Activated naive CD8-positive, alpha-beta T cell treated with anti-CD3 and anti-CD28 coated beads for 36 hours (primary cell): ENCODE measurements at regions not wholly inside any gene's neighbourhood (a gene's known extent, or its start where the extent isn't known, plus 50 kb on each side); places are given as distances from the start of the nearest gene placed in this dataset.

Experiments used
- DNase-seq: peaks from one replicate; pipeline ENCODE4 v3.0.0; 2021
- H3K27ac Mint-ChIP-seq: one replicate; pipeline ENCODE4 v1.8.0; 2022; ENCODE audit warnings: mild to moderate bottlenecking, moderate library complexity, mixed read lengths
- H3K27me3 Mint-ChIP-seq: one replicate; pipeline ENCODE4 v1.8.0; 2022; ENCODE audit warnings: mild to moderate bottlenecking, mixed read lengths
- H3K36me3 Mint-ChIP-seq: one replicate; pipeline ENCODE4 v1.8.0; 2021; ENCODE audit warnings: mild to moderate bottlenecking, mixed read lengths
- H3K4me1 Mint-ChIP-seq: one replicate; pipeline ENCODE4 v1.8.0; 2021; ENCODE audit warnings: mixed read lengths
- H3K4me3 Mint-ChIP-seq: one replicate; pipeline ENCODE4 v1.8.0; 2022; ENCODE audit warnings: mild to moderate bottlenecking, moderate library complexity, mixed read lengths
- H3K9me3 Mint-ChIP-seq: one replicate; pipeline ENCODE4 v1.8.0; 2022; ENCODE audit warnings: mixed read lengths

- no peak for DNase-seq
- Mint-ChIP-seq H3K27ac (no peak overlapping the region), H3K9me3 (no peaks in the 10 kb centered on the region), H3K36me3 (no peaks in the 10 kb centered on the region), H3K27me3 (no peaks in the 10 kb centered on the region), H3K4me1 (no peaks in the 10 kb centered on the region), H3K4me3 (no peak overlapping the region)
Measured at GRCh38 chr10:29838539-29838938, 203.8 kb upstream of the SVIL start.

DNA sequence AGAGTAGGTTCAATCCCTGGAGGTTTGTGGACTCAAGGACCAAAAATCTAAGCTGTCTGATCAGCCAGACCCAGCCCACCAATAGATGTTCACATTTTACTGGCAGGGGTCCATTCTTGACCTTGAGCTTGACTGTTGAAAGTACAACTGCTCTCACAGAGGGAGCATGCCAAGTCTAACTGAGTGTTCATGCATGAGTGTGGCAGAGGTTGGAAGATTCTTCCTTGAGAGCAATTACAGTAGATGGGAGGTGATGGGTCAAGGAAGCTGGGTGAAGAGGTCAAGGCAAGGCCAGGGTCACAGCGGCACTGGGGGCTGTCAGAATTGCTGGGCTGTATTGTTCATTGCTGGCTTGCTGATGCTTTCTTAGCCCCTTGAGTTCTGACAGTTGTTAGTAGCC, 202.8 kb upstream of the SVIL start:
- no peak for DNase-seq
- Mint-ChIP-seq H3K27ac (no peak overlapping the region), H3K27me3 (no peaks in the 10 kb centered on the region), H3K36me3 (no peaks in the 10 kb centered on the region), H3K9me3 (no peaks in the 10 kb centered on the region), H3K4me1 (no peaks in the 10 kb centered on the region), H3K4me3 (no peak overlapping the region)

DNA sequence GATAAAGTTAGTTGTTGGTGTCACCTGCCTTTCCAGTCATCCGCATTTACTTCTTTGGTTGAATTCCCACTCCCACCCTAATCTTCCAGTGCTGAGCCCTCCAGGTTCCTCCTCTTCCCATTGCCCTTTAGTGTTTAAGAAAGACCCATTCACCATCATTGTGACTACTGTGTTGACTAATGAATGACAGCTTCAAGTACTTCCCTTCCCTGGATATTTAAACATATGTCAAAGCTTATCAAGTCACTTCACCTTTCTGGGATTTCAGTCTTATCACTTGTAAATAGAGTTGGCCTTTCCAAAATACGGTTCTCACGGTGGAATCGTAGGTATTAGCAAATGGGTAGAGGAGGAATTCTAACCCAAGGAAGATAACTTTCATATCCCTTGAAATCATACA, 201.6 kb upstream of the SVIL start:
- Mint-ChIP-seq H3K27ac (no peak overlapping the region), H3K27me3 (no peaks in the 10 kb centered on the region), H3K4me3 (no peak overlapping the region), H3K4me1 (no peaks in the 10 kb centered on the region), H3K9me3 (no peaks in the 10 kb centered on the region), H3K36me3 (no peaks in the 10 kb centered on the region)
- DNase-seq: no peak

- no peaks in the 10 kb centered on the region for H3K36me3 Mint-ChIP-seq
- H3K9me3 Mint-ChIP-seq: no peaks in the 10 kb centered on the region
- no peak for DNase-seq
- H3K4me1 Mint-ChIP-seq: no peaks in the 10 kb centered on the region
- H3K27ac Mint-ChIP-seq: no peak overlapping the region
- H3K27me3 Mint-ChIP-seq: no peaks in the 10 kb centered on the region
- no peak overlapping the region for H3K4me3 Mint-ChIP-seq
Measured at GRCh38 chr10:29835055-29835454, 200.3 kb upstream of the SVIL start.

DNA sequence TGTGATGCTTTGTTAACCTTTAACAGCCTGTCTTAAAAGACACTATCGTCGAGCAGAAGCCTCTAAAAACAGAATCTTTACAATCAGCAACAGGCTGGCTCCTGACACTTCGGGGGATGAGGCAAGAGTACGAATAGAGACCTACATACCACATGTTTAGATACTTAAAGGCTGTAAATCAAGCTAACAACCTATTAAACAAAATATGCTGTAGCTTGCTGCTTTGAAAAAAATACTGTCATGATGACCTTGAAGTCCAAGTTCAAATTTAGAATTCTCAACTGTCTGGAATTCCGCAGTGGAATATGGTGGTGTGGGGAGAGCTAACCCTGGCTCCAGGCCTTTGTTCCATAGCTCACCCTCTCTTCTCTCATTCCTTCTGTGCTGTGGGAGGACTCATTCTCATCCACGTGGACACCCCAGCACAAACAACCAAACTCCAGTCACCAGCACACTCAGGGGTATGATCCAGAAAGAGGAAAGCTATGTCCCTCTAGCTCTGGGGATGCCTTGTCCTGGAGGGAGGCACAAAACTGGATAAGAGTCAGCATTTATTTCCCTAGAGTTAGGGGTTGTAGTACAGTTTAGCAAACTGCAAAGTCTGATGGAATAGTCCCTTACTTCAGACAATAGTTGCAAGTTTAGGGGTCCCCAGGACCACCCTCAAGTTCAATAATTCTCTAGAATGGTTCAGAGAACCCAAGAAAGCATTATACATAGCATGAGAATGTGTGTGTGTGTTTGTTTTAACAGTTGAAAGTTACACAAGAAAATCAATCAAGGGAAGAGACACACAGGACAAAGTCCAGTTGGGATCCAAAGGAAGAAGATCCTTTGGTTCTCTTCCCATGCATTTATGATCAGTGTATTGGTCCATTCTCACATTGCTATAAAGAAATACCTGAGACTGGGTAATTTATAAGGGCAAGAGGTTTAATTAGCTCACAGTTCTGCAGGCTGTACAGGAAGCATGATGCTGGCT, 196.1 kb upstream of the SVIL start:
- H3K9me3 Mint-ChIP-seq: peaks cover 3% of the 10 kb centered on the region
- H3K36me3 Mint-ChIP-seq: no peaks in the 10 kb centered on the region
- H3K4me1 Mint-ChIP-seq: no peaks in the 10 kb centered on the region
- DNase-seq: no peak
- H3K4me3 Mint-ChIP-seq: no peak overlapping the region
- H3K27ac Mint-ChIP-seq: no peak overlapping the region
- peaks cover 1% of the 10 kb centered on the region for H3K27me3 Mint-ChIP-seq

GRCh38 chr10:29829776-29830175, 195.0 kb upstream of the SVIL start:
- no peak overlapping the region for H3K27ac Mint-ChIP-seq
- H3K36me3 Mint-ChIP-seq: no peaks in the 10 kb centered on the region
- peaks cover 4% of the 10 kb centered on the region for H3K27me3 Mint-ChIP-seq
- no peak for DNase-seq
- peaks cover 3% of the 10 kb centered on the region for H3K9me3 Mint-ChIP-seq
- no peak overlapping the region for H3K4me3 Mint-ChIP-seq
- H3K4me1 Mint-ChIP-seq: no peaks in the 10 kb centered on the region

DNA sequence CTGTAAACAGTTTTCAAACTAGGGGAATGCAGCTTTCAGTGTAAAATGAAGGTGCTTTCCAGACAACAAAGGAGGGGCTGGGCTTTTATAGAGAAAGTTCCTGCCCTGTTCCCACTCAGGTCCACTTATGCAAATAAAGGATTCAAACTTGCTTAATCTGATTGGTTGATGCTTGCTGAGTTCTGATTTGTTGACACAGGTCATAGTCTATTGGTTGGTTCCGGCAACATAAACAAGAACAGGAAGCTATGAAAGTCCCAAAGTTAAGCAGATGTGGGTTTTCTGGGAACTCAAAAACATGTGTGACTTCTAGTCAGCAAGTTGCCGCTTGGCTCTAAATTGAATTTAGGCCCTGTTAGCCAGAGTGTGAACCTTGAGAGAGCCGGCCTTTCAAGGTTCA, 194.2 kb upstream of the SVIL start:
- peaks cover 3% of the 10 kb centered on the region for H3K9me3 Mint-ChIP-seq
- DNase-seq: no peak
- H3K36me3 Mint-ChIP-seq: no peaks in the 10 kb centered on the region
- no peak overlapping the region for H3K4me3 Mint-ChIP-seq
- H3K27me3 Mint-ChIP-seq: peaks cover 4% of the 10 kb centered on the region
- no peaks in the 10 kb centered on the region for H3K4me1 Mint-ChIP-seq
- no peak overlapping the region for H3K27ac Mint-ChIP-seq

DNA sequence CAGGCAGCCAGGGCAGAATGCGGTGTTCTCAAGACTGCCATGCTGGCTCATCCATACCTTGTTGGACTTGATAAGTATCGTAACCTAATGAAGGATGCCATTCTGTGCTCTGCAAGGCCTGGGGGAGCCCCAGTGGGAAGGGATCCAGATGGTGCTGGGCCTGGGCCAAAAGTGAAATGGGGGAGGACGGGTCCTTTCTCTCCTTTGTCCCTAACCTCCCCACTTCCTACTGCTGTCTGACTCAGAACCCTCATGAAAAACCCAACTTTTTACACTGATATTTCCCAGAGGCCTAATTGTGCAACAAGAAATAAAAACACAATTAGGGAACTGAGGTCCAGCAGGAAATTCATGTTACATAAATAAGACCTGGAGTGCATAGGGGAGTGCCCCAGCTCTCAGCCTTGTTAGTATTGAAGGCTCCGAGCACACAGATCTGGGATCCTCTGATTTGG, 193.7 kb upstream of the SVIL start:
- H3K4me1 Mint-ChIP-seq: no peaks in the 10 kb centered on the region
- H3K36me3 Mint-ChIP-seq: no peaks in the 10 kb centered on the region
- peaks cover 4% of the 10 kb centered on the region for H3K27me3 Mint-ChIP-seq
- H3K27ac Mint-ChIP-seq: no peak overlapping the region
- DNase-seq: no peak
- H3K9me3 Mint-ChIP-seq: peaks cover 3% of the 10 kb centered on the region
- H3K4me3 Mint-ChIP-seq: no peak overlapping the region

DNA sequence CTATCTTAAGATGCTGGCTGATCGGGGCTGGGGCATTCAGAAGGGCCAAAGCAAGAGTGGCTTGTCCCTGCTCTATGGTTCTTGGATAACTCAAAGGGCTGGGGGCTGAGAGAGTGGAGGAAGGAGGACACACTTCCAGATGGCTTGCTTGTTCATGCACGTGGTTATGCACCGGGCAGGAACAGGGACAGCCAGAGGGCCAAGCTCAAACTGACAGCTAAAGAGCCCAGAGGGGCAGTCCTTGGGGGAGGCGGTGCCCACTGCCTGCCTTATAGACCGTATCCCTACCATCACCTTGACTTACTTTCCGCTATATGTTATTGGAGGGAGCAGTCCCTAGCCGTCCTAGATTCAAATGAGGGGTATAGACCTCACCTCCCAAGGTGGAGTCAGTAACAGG, 192.7 kb upstream of the SVIL start:
- H3K4me3 Mint-ChIP-seq: no peak overlapping the region
- peaks cover 3% of the 10 kb centered on the region for H3K9me3 Mint-ChIP-seq
- H3K4me1 Mint-ChIP-seq: no peaks in the 10 kb centered on the region

GRCh38 chr10:29826801-29827450, 192.2 kb upstream of the SVIL start:
- Mint-ChIP-seq H3K9me3 (peaks cover 3% of the 10 kb centered on the region), H3K27ac (no peak overlapping the region), H3K4me1 (no peaks in the 10 kb centered on the region), H3K36me3 (no peaks in the 10 kb centered on the region), H3K4me3 (no peak overlapping the region), H3K27me3 (peaks cover 4% of the 10 kb centered on the region)
- no peak for DNase-seq

More for the DNA sequence above, 192.7 kb upstream of the SVIL start:
- no peak overlapping the region for H3K27ac Mint-ChIP-seq
- no peak for DNase-seq
- H3K27me3 Mint-ChIP-seq: peaks cover 4% of the 10 kb centered on the region
- H3K36me3 Mint-ChIP-seq: no peaks in the 10 kb centered on the region

DNA sequence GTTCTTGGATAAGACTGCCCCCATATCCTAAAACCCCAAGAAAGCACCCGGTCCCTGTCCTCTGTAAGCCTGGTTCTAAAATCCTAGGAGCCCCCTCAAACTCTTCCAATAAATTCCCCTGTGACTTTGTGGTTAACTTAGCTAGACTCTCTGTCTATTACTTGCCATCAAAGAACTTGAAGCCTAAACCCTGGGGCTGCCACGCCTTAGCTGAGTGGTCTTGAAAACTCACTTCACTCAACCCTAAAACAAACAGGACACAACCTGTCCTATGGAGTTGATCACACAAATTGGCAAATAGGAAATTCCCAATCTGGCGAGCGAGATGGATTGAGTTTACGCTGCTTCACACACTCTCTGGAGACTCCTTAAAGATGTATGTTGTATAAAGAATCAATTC, 191.4 kb upstream of the SVIL start:
- Mint-ChIP-seq H3K4me3 (no peak overlapping the region), H3K36me3 (no peaks in the 10 kb centered on the region), H3K9me3 (peaks cover 3% of the 10 kb centered on the region), H3K27ac (no peak overlapping the region), H3K27me3 (peaks cover 4% of the 10 kb centered on the region), H3K4me1 (no peaks in the 10 kb centered on the region)
- no peak for DNase-seq

DNA sequence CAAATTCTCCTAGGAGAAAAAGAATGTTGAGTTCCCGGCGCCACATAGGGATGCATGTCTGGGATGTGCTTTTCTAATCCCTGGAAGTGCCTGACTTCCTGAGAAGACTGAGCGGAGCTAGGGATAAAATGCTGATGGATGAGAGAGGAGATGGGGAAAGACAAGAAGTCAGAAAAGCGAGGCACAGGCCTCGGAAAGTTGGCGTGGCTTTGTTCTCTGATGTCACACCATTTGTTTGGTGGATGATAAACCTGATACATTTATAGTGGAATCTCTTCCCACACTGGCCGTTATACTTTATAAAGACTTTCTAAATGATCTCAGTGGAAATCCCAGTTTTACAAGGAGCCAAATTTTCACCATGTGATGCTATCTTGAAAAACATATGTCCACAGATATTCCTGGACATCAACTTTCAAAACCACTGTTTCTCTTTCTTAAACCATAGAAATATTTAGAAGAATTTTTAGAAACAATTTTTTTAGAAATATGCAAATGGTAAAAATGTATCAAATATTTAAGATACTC, 188.8 kb upstream of the SVIL start:
- no peaks in the 10 kb centered on the region for H3K4me1 Mint-ChIP-seq
- peaks cover 4% of the 10 kb centered on the region for H3K27me3 Mint-ChIP-seq
- no peaks in the 10 kb centered on the region for H3K9me3 Mint-ChIP-seq
- H3K27ac Mint-ChIP-seq: no peak overlapping the region
- DNase-seq: no peak
- no peaks in the 10 kb centered on the region for H3K36me3 Mint-ChIP-seq
- H3K4me3 Mint-ChIP-seq: no peak overlapping the region

DNA sequence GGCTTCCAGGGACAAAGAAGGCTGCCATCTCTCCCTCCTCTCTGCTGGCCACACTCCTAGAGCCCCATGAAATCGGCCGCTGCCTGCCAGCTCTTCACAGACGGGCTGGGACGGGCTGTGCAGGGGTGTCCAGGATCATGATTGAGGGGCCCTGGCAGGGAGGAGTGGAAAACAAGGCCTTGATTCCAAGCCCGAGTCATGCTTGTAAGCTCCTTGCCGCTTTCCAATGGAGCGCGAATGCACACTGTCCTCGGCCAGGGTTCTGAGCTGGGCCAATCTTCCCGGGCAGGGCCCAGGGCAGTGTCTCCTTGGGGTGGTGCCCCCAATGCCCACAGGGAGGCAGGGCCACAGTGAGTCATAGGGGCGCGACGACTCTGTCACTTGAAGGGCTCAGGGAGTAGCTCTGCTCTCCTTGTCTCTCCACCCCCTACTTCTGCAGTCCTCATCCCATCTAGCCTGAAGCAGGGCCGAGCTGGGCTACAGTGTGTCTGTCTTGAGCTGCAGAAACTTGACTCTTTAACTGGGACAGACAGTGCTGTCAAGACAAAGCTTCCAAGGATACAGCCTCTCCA, 186.2 kb upstream of the SVIL start:
- H3K9me3 Mint-ChIP-seq: no peaks in the 10 kb centered on the region
- H3K4me1 Mint-ChIP-seq: no peaks in the 10 kb centered on the region
- no peak for DNase-seq
- no peak overlapping the region for H3K4me3 Mint-ChIP-seq
- no peak overlapping the region for H3K27ac Mint-ChIP-seq
- peaks cover 7% of the 10 kb centered on the region for H3K27me3 Mint-ChIP-seq
- no peaks in the 10 kb centered on the region for H3K36me3 Mint-ChIP-seq

GRCh38 chr10:29816801-29817558, 182.2 kb upstream of the SVIL start:
- DNase-seq: no peak
- no peak overlapping the region for H3K4me3 Mint-ChIP-seq
- H3K4me1 Mint-ChIP-seq: peaks cover 5% of the 10 kb centered on the region
- peaks cover 7% of the 10 kb centered on the region for H3K27me3 Mint-ChIP-seq
- H3K27ac Mint-ChIP-seq: no peak overlapping the region
- no peaks in the 10 kb centered on the region for H3K36me3 Mint-ChIP-seq
- no peaks in the 10 kb centered on the region for H3K9me3 Mint-ChIP-seq

DNA sequence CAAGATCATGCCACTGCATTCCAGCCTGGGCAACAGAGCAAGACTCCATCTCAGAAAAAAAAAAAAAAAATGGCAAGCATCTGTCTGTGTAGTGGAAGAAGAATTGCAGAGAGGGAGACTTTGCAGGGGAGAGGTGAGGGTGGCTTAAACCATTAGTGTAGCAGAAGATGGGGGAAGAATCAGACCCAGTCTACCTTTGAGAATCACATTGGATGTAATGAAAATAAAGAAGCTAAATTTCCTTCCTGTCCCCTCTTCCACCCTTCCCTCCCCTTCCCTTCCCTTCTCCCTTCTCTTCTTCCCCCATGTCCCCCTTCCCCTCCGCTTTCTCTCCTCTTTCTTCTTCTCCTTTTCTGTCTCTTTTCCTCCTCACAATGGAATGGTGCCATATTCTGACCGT, 180.8 kb upstream of the SVIL start:
- no peak for DNase-seq
- peaks cover under 1% of the 10 kb centered on the region for H3K9me3 Mint-ChIP-seq
- H3K27ac Mint-ChIP-seq: no peak overlapping the region
- no peaks in the 10 kb centered on the region for H3K36me3 Mint-ChIP-seq
- no peak overlapping the region for H3K4me3 Mint-ChIP-seq
- H3K4me1 Mint-ChIP-seq: peaks cover 7% of the 10 kb centered on the region
- H3K27me3 Mint-ChIP-seq: peaks cover 15% of the 10 kb centered on the region
